Mesenchymal stem cell (in vitro differentiated cells and primary cell): ENCODE measurements at regions not wholly inside any gene's neighbourhood (a gene's known extent, or its start where the extent isn't known, plus 50 kb on each side); places are given as distances from the start of the nearest gene placed in this dataset.

ENCODE experiments used
- DNase-seq: peaks from one replicate; pipeline ENCODE4 v3.0.0-alpha.2; 2013
- H2AFZ ChIP-seq: one replicate; pipeline ENCODE4 v1.6.1; 2013; ENCODE audit warnings: low read depth, mild to moderate bottlenecking, control low read depth, inconsistent platforms, low read length, moderate library complexity
- H2AK5ac ChIP-seq: 2 replicates; pipeline ENCODE4 v1.6.1; 2013; ENCODE audit warnings: low read length, moderate library complexity, mild to moderate bottlenecking, inconsistent platforms; ENCODE audit not compliant: severe bottlenecking
- H2BK120ac ChIP-seq: one replicate; pipeline ENCODE4 v1.6.1; 2013; ENCODE audit warnings: low read depth, mild to moderate bottlenecking, inconsistent platforms, low read length, moderate library complexity
- H2BK12ac ChIP-seq, 2 experiments: one replicate each; pipeline ENCODE4 v1.6.1; 2013; ENCODE audit warnings: inconsistent platforms in 2 of 2, low read length in 2 of 2, mild to moderate bottlenecking in 2 of 2, moderate library complexity in 2 of 2, control low read depth in 1 of 2
- H2BK15ac ChIP-seq: one replicate; pipeline ENCODE4 v1.6.1; 2013; ENCODE audit warnings: mild to moderate bottlenecking, low read depth, inconsistent platforms; ENCODE audit not compliant: poor library complexity, severe bottlenecking
- H2BK5ac ChIP-seq: 2 replicates; pipeline ENCODE4 v1.6.1; 2013; ENCODE audit warnings: low read depth, mild to moderate bottlenecking, low read length, control low read depth, inconsistent platforms; ENCODE audit not compliant: poor library complexity, severe bottlenecking
- H3K14ac ChIP-seq, 2 experiments: one replicate each; pipeline ENCODE4 v1.6.1; 2013; ENCODE audit warnings: inconsistent platforms in 2 of 2, low read length in 2 of 2, control low read depth in 1 of 2, mild to moderate bottlenecking in 1 of 2, moderate library complexity in 1 of 2
- H3K18ac ChIP-seq, 2 experiments: one replicate each; pipeline ENCODE4 v1.6.1; 2013; ENCODE audit warnings: inconsistent platforms in 2 of 2, low read length in 2 of 2, control low read depth in 1 of 2, low read depth in 1 of 2, mild to moderate bottlenecking in 1 of 2
- H3K23ac ChIP-seq, 2 experiments: one replicate each; pipeline ENCODE4 v1.6.1; 2013; ENCODE audit warnings: inconsistent platforms in 2 of 2, low read length in 2 of 2, mild to moderate bottlenecking in 2 of 2, moderate library complexity in 2 of 2, control low read depth in 1 of 2
- H3K27ac ChIP-seq: 2 replicates; pipeline ENCODE4 v1.5.1; 2013; ENCODE audit warnings: mild to moderate bottlenecking, moderate library complexity, low read length, control low read depth, inconsistent platforms; ENCODE audit not compliant: poor library complexity, severe bottlenecking
- H3K27me3 ChIP-seq, 2 experiments: 2 replicates each; pipeline versions ENCODE4 v1.6.1 to v1.7.0; 2013; ENCODE audit warnings: low read length in 2 of 2, mild to moderate bottlenecking in 2 of 2, moderate library complexity in 2 of 2, control low read depth in 1 of 2, inconsistent platforms in 1 of 2; ENCODE audit not compliant: control insufficient read depth in 1 of 2, insufficient read depth in 1 of 2
- H3K36me3 ChIP-seq, 2 experiments: 2 replicates each; pipeline versions ENCODE4 v1.6.1 to v1.7.0; 2013; ENCODE audit warnings: low read length in 2 of 2, control low read depth in 1 of 2, inconsistent platforms in 1 of 2, low read depth in 1 of 2, mild to moderate bottlenecking in 1 of 2; ENCODE audit not compliant: insufficient read depth in 2 of 2, control insufficient read depth in 1 of 2
- H3K4ac ChIP-seq, 2 experiments: one replicate each; pipeline ENCODE4 v1.6.1; 2013; ENCODE audit warnings: inconsistent platforms in 2 of 2, low read length in 2 of 2, mild to moderate bottlenecking in 2 of 2, moderate library complexity in 2 of 2, control low read depth in 1 of 2, low read depth in 1 of 2
- H3K4me1 ChIP-seq: 2 replicates; pipeline ENCODE4 v1.6.1; 2013; ENCODE audit warnings: low read depth, low read length, control low read depth; ENCODE audit not compliant: control insufficient read depth, insufficient read depth
- H3K4me2 ChIP-seq: 2 replicates; pipeline ENCODE4 v1.6.1; 2013; ENCODE audit warnings: low read length, mild to moderate bottlenecking, inconsistent platforms; ENCODE audit not compliant: poor library complexity, severe bottlenecking
- H3K4me3 ChIP-seq, 2 experiments: 2 replicates each; pipeline versions ENCODE4 v1.5.1 to v1.7.0; 2013; ENCODE audit warnings: low read length in 2 of 2, mild to moderate bottlenecking in 2 of 2, control low read depth in 1 of 2, low read depth in 1 of 2; ENCODE audit not compliant: insufficient read depth in 1 of 2
- H3K79me1 ChIP-seq: replicated peaks from 2 replicates; pipeline ENCODE4 v1.6.1; 2013; ENCODE audit warnings: mild to moderate bottlenecking, control low read depth, low read length, inconsistent platforms; ENCODE audit not compliant: poor library complexity, severe bottlenecking
- H3K9ac ChIP-seq: 2 replicates; pipeline ENCODE4 v1.7.0; 2013; ENCODE audit warnings: mild to moderate bottlenecking, low read length, moderate library complexity
- H3K9me3 ChIP-seq: 2 replicates; pipeline ENCODE4 v1.7.0; 2013; ENCODE audit warnings: mild to moderate bottlenecking, low read length; ENCODE audit not compliant: control insufficient read depth
- H4K8ac ChIP-seq: one replicate; pipeline ENCODE4 v1.6.1; 2013; ENCODE audit warnings: inconsistent platforms, mild to moderate bottlenecking, low read length, moderate library complexity
- H4K91ac ChIP-seq: one replicate; pipeline ENCODE4 v1.6.1; 2013; ENCODE audit warnings: mild to moderate bottlenecking, low read length, inconsistent platforms
- WGBS: methylation state at CpG from one replicate; pipeline ENCODE4 v1.1.7; 2013; ENCODE audit warnings: mixed read lengths; 5-methylcytosine and 5-hydroxymethylcytosine counted together

- Histone ChIP-seq H3K14ac (no peak overlapping the region), H2BK15ac (no peak overlapping the region), H3K4ac (no peak overlapping the region), H3K36me3 (no peaks in the 10 kb centered on the region), H2BK120ac (no peak overlapping the region), H3K23ac (no peak overlapping the region), H3K27me3 (no peaks in the 10 kb centered on the region), H4K8ac (no peak overlapping the region), H2AFZ (no peak overlapping the region), H3K4me1 (no peaks in the 10 kb centered on the region), H3K4me3 (no peak overlapping the region), H3K4me2 (no peak overlapping the region), H3K27ac (no peak overlapping the region), H2AK5ac (no peak overlapping the region), H3K9me3 (peaks cover 6% of the 10 kb centered on the region), H3K9ac (no peak overlapping the region), H3K18ac (no peak overlapping the region), H3K79me1 (no peaks in the 10 kb centered on the region), H2BK5ac (no peak overlapping the region), H4K91ac (no peak overlapping the region), H2BK12ac (no peak overlapping the region)
- DNase-seq, result no peak
Measured at GRCh38 chr1:95686217-95686616, 452.2 kb downstream of the RWDD3 start.

- no peak overlapping the region for H4K8ac ChIP-seq
- H3K79me1 ChIP-seq, result no peaks in the 10 kb centered on the region
- no peak overlapping the region for H2AK5ac ChIP-seq
- H2BK12ac ChIP-seq, result no peak overlapping the region
- no peak overlapping the region for H4K91ac ChIP-seq
- H2BK5ac ChIP-seq, result no peak overlapping the region
- no peak overlapping the region for H3K4me2 ChIP-seq
- H3K9ac ChIP-seq, result no peak overlapping the region
- no peak overlapping the region for H3K23ac ChIP-seq
- no peaks in the 10 kb centered on the region for H3K27me3 ChIP-seq
- no peak for DNase-seq
- peaks cover 46% of the 10 kb centered on the region for H3K9me3 ChIP-seq
- no CpG with 5 or more reads among the region's 3 CpGs for WGBS
- H3K4ac ChIP-seq, result no peak overlapping the region
- H2BK15ac ChIP-seq, result no peak overlapping the region
- no peaks in the 10 kb centered on the region for H3K4me1 ChIP-seq
- no peak overlapping the region for H3K18ac ChIP-seq
- no peak overlapping the region for H3K4me3 ChIP-seq
- H3K36me3 ChIP-seq, result no peaks in the 10 kb centered on the region
- no peak overlapping the region for H2BK120ac ChIP-seq
- H3K27ac ChIP-seq, result no peak overlapping the region
- H3K14ac ChIP-seq, result no peak overlapping the region
- H2AFZ ChIP-seq, result no peak overlapping the region
Measured at GRCh38 chr1:95699149-95699953, 465.3 kb downstream of the RWDD3 start.

- H3K27me3 ChIP-seq, result no peaks in the 10 kb centered on the region
- no peak overlapping the region for H3K23ac ChIP-seq
- no peak overlapping the region for H3K4ac ChIP-seq
- no peak overlapping the region for H2BK15ac ChIP-seq
- H3K9ac ChIP-seq, result no peak overlapping the region
- no peak overlapping the region for H3K4me2 ChIP-seq
- H3K18ac ChIP-seq, result no peak overlapping the region
- no peak for DNase-seq
- no peak overlapping the region for H2BK5ac ChIP-seq
- H3K36me3 ChIP-seq, result no peaks in the 10 kb centered on the region
- H4K8ac ChIP-seq, result no peak overlapping the region
- H3K9me3 ChIP-seq, result peaks cover 53% of the 10 kb centered on the region
- no peak overlapping the region for H2BK120ac ChIP-seq
- 70% methylated on average over 4 of the region's 4 CpGs for WGBS
- H3K4me1 ChIP-seq, result no peaks in the 10 kb centered on the region
- no peak overlapping the region for H4K91ac ChIP-seq
- H3K4me3 ChIP-seq, result no peak overlapping the region
- H2BK12ac ChIP-seq, result no peak overlapping the region
- H2AFZ ChIP-seq, result no peak overlapping the region
- H3K27ac ChIP-seq, result no peak overlapping the region
- H2AK5ac ChIP-seq, result no peak overlapping the region
- no peaks in the 10 kb centered on the region for H3K79me1 ChIP-seq
- H3K14ac ChIP-seq, result no peak overlapping the region
Measured at GRCh38 chr1:95701450-95702173, 467.6 kb downstream of the RWDD3 start.

GRCh38 chr1:95703046-95703445, 469.0 kb downstream of the RWDD3 start:
- no peak overlapping the region for H3K27ac ChIP-seq
- H2AK5ac ChIP-seq, result no peak overlapping the region
- H3K27me3 ChIP-seq, result no peaks in the 10 kb centered on the region
- no peak overlapping the region for H3K4ac ChIP-seq
- H3K9me3 ChIP-seq, result peaks cover 66% of the 10 kb centered on the region
- H3K4me1 ChIP-seq, result no peaks in the 10 kb centered on the region
- no peak overlapping the region for H4K91ac ChIP-seq
- H4K8ac ChIP-seq, result no peak overlapping the region
- no peaks in the 10 kb centered on the region for H3K36me3 ChIP-seq
- H2BK12ac ChIP-seq, result no peak overlapping the region
- no peak overlapping the region for H2AFZ ChIP-seq
- H3K9ac ChIP-seq, result no peak overlapping the region
- no peak overlapping the region for H2BK5ac ChIP-seq
- H3K23ac ChIP-seq, result no peak overlapping the region
- no peak overlapping the region for H2BK120ac ChIP-seq
- H3K4me2 ChIP-seq, result no peak overlapping the region
- no peak overlapping the region for H3K14ac ChIP-seq
- DNase-seq, result no peak
- H2BK15ac ChIP-seq, result no peak overlapping the region
- H3K18ac ChIP-seq, result no peak overlapping the region
- no peaks in the 10 kb centered on the region for H3K79me1 ChIP-seq
- H3K4me3 ChIP-seq, result no peak overlapping the region
